Gastrocnemius medialis (tissue), 4 donors: ENCODE measurements at regions not wholly inside any gene's neighbourhood (a gene's known extent, or its start where the extent isn't known, plus 50 kb on each side); places are given as distances from the start of the nearest gene placed in this dataset.

ENCODE experiments used
- CTCF ChIP-seq, 5 experiments: fragments of 450-650 bp in 3 of 5; fragments of 200-600 bp in 2 of 5; sonication (generic) in 2 of 5; IDR thresholded peaks in 4 of 5; conservative IDR thresholded peaks in 1 of 5; 1 replicate in 4 of 5; 2 replicates in 1 of 5; pipeline ENCODE4 v1.5.1; 2016 to 2019; ENCODE audit warnings: antibody characterized with exemption in 5 of 5, mild to moderate bottlenecking in 3 of 5, moderate library complexity in 3 of 5
- POLR2A ChIP-seq, 2 donors: fragments of 450-650 bp; IDR thresholded peaks; one replicate each; pipeline ENCODE4 v1.6.1; 2017; ENCODE audit warnings: antibody characterized with exemption in 2 of 2, mild to moderate bottlenecking in 2 of 2, moderate library complexity in 2 of 2

GRCh38 chr6:147149826-147150225 lies 54.4 kb upstream of the STXBP5 start:
- TF ChIP-seq CTCF (IDR thresholded peaks at IDR 0.05 in 4 of 5, conservative IDR thresholded peaks at IDR 0.05 in 1 of 5) (no peak), POLR2A (IDR thresholded peaks at IDR 0.05) (no peak)
